Smooth muscle cell (in vitro differentiated cells): ENCODE measurements at regions not wholly inside any gene's neighbourhood (a gene's known extent, or its start where the extent isn't known, plus 50 kb on each side); places are given as distances from the start of the nearest gene placed in this dataset.

Experiments used
- DNase-seq: peaks from one replicate; lab custom pipeline; 2025; ENCODE audit not compliant: unreplicated experiment; lab: John Stamatoyannopoulos, UW
- H2AFZ ChIP-seq: fragments of 200-600 bp; sonication (generic); 2 replicates; pipeline ENCODE4 v1.6.0; 2016; ENCODE audit warnings: antibody characterized with exemption, low read depth, mild to moderate bottlenecking
- H3F3A ChIP-seq: fragments of 200-600 bp; sonication (generic); 2 replicates; pipeline ENCODE4 v1.6.0; 2017; ENCODE audit warnings: antibody characterized with exemption, low read depth
- H3K27ac ChIP-seq: fragments of 200-600 bp; sonication (generic); 2 replicates; pipeline ENCODE4 v1.5.1; 2016; ENCODE audit warnings: low read depth, mild to moderate bottlenecking
- H3K27me3 ChIP-seq: fragments of 200-600 bp; sonication (generic); 2 replicates; pipeline ENCODE4 v1.6.1; 2016; ENCODE audit warnings: low read depth, mild to moderate bottlenecking
- H3K36me3 ChIP-seq: fragments of 200-600 bp; sonication (generic); 2 replicates; pipeline ENCODE4 v1.5.1; 2016; ENCODE audit warnings: low read depth
- H3K4me1 ChIP-seq: fragments of 200-600 bp; sonication (generic); 2 replicates; pipeline ENCODE4 v1.5.1; 2016; ENCODE audit warnings: low read depth
- H3K4me2 ChIP-seq: fragments of 200-600 bp; sonication (generic); 2 replicates; pipeline ENCODE4 v1.6.0; 2016; ENCODE audit warnings: mild to moderate bottlenecking
- H3K4me3 ChIP-seq: fragments of 200-600 bp; sonication (generic); 2 replicates; pipeline ENCODE4 v1.5.1; 2016; ENCODE audit warnings: mild to moderate bottlenecking
- H3K79me2 ChIP-seq: fragments of 200-600 bp; sonication (generic); 2 replicates; pipeline ENCODE4 v1.6.0; 2016; ENCODE audit warnings: low read depth, mild to moderate bottlenecking
- H3K9ac ChIP-seq: fragments of 200-600 bp; sonication (generic); 2 replicates; pipeline ENCODE4 v1.6.0; 2016; ENCODE audit warnings: low read depth
- H3K9me3 ChIP-seq: fragments of 200-600 bp; sonication (generic); replicated peaks from 2 replicates; pipeline ENCODE4 v1.5.1; 2016; ENCODE audit warnings: low read depth
- H4K20me1 ChIP-seq: fragments of 200-600 bp; sonication (generic); 2 replicates; pipeline ENCODE4 v1.6.0; 2016; ENCODE audit warnings: low read depth
- WGBS: methylation state at CpG from one replicate; pipeline ENCODE4 v1.1.7; 2016; ENCODE audit warnings: low lambda C conversion rate; 5-methylcytosine and 5-hydroxymethylcytosine counted together
- TF ChIP-seq, protein P1 (sequence below): fragments of 200-600 bp; sonication (generic); IDR thresholded peaks from 2 replicates; pipeline ENCODE4 v1.5.1; 2017; ENCODE audit warnings: borderline replicate concordance, mild to moderate bottlenecking, antibody characterized with exemption; ENCODE audit not compliant: insufficient read depth, poor library complexity, severe bottlenecking

DNA sequence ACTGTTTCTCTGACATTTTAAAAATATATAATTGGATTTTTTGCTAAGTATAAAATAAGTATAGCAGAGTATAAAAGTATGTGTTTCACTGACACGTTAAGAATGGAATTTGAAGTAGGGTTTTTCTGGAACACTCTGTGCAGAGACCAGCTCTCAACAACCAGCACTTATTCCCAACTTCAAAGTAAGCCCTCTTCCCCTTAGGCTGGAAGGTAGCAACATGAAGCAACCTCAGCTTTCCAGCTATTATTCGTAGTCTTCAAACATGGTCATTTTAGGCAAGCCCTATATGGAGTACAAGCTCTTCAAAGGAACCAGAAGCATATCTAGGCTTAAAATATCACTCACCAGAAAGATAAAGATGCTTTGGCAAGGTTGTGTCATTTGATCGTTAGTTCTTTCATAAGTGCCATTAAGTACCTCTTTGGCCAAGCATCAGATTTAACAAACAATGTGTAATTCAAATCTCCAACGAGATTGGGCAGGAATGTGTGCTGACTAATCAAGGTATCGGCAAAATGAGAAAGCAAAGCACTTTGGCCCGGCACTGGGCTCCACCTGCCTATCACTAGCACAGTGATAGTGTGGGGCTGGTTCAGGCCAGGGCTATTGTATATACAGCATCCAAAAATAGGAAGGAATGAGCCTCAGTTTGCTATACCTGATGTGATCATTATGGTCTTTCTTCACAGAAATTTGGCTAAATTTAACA is 95.9 kb upstream of the FREM2 start:
- Histone ChIP-seq H3K9ac (no peak overlapping the region), H3K4me1 (no peaks in the 10 kb centered on the region), H3K4me2 (no peak overlapping the region), H2AFZ (no peak overlapping the region), H3K27ac (no peak overlapping the region), H3F3A (no peaks in the 10 kb centered on the region), H3K27me3 (no peaks in the 10 kb centered on the region), H3K9me3 (no peaks in the 10 kb centered on the region), H3K36me3 (no peaks in the 10 kb centered on the region), H3K4me3 (no peak overlapping the region), H3K79me2 (no peaks in the 10 kb centered on the region), H4K20me1 (no peaks in the 10 kb centered on the region)
- WGBS: 57% methylated on average over 6 of the region's 6 CpGs
- DNase-seq: no peak
- TF ChIP-seq, protein P1, sequence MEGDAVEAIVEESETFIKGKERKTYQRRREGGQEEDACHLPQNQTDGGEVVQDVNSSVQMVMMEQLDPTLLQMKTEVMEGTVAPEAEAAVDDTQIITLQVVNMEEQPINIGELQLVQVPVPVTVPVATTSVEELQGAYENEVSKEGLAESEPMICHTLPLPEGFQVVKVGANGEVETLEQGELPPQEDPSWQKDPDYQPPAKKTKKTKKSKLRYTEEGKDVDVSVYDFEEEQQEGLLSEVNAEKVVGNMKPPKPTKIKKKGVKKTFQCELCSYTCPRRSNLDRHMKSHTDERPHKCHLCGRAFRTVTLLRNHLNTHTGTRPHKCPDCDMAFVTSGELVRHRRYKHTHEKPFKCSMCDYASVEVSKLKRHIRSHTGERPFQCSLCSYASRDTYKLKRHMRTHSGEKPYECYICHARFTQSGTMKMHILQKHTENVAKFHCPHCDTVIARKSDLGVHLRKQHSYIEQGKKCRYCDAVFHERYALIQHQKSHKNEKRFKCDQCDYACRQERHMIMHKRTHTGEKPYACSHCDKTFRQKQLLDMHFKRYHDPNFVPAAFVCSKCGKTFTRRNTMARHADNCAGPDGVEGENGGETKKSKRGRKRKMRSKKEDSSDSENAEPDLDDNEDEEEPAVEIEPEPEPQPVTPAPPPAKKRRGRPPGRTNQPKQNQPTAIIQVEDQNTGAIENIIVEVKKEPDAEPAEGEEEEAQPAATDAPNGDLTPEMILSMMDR: no peak

DNA sequence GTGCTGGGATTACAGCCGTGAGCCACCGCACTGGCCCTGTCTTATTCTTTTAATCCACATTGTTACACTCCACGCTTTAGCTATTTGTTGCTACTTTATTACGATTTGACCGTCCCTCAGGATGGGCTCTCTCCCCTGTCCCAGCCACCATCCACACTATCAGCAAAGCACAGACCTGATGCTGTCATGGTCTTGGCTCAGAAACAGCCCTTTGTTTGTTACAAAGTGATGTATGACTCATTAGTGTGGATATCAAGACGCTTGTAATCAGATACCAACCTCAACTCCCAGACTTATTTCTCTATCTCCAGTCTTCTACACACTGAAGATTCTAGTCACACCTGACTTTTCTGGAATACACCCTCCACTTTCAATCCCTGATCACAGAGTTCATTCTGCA is 84.6 kb upstream of the FREM2 start:
- Histone ChIP-seq H3K79me2 (no peaks in the 10 kb centered on the region), H2AFZ (no peak overlapping the region), H3K27me3 (no peaks in the 10 kb centered on the region), H4K20me1 (no peaks in the 10 kb centered on the region), H3K9ac (no peak overlapping the region), H3K36me3 (no peaks in the 10 kb centered on the region), H3K4me3 (no peak overlapping the region), H3K4me1 (no peaks in the 10 kb centered on the region), H3K9me3 (no peaks in the 10 kb centered on the region), H3K4me2 (no peak overlapping the region), H3F3A (no peaks in the 10 kb centered on the region), H3K27ac (no peak overlapping the region)
- whole genome bisulfite sequencing: 65% methylated on average over 6 of the region's 6 CpGs
- TF ChIP-seq, protein P1: no peak
- DNase-seq: no peak

DNA sequence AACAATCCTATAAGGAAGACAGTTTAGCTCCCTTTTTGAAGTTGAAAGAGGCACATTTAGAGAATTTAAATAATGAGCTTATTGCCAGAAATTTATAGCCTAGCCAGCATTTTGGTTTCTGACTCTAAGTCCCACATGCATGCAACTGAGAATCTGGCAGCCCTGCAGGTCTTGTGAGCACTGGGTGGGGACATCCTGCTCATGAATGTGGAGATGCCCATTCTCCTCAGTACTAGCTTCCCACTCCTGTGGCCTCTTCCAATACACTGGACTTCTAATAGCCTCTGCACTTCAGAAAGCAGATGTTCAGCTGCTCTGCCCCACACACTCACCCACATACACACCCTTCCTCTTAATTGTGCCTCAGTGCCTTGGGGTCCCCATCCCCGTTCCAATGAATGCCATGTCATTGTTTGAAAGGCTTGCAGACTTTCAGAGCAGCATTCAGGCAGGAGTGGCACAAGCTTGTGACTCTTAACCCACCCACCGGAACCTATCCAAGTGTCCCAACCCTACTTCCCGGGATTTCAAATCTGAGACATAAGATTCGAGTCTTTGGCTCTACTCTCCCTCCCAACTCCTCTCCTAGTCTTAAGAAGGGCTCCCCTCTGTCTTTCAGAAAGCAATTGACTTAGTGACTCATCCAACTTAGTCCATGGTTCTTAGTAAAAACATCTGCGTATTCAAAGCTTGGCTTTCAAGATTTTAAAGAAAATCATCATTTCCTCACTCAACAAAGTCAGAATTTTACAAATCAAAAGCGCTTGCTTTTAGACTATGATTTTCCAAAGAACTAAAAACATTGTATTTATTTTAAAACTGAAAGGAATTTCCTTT is 80.0 kb upstream of the FREM2 start:
- TF ChIP-seq, protein P1: no peak
- WGBS: 69% methylated on average over 6 of the region's 6 CpGs
- no peaks in the 10 kb centered on the region for H3K36me3 ChIP-seq
- no peaks in the 10 kb centered on the region for H3K27me3 ChIP-seq
- H3K4me1 ChIP-seq: no peaks in the 10 kb centered on the region
- H2AFZ ChIP-seq: peak overlapping the region; percentile 46
- H4K20me1 ChIP-seq: no peaks in the 10 kb centered on the region
- no peak overlapping the region for H3K4me2 ChIP-seq
- DNase-seq: no peak
- no peak overlapping the region for H3K27ac ChIP-seq
- no peaks in the 10 kb centered on the region for H3K79me2 ChIP-seq
- no peaks in the 10 kb centered on the region for H3K9me3 ChIP-seq
- H3K9ac ChIP-seq: no peak overlapping the region
- H3K4me3 ChIP-seq: no peak overlapping the region
- no peaks in the 10 kb centered on the region for H3F3A ChIP-seq
